Activated CD4-positive, alpha-beta T cell treated with anti-CD3 and anti-CD28 coated beads for 36 hours (primary cell): ENCODE measurements at regions not wholly inside any gene's neighbourhood (a gene's known extent, or its start where the extent isn't known, plus 50 kb on each side); places are given as distances from the start of the nearest gene placed in this dataset.

ENCODE experiments used
- ATAC-seq: fragments of 200-7000 bp; cut with Tn5 transposase; one replicate; pipeline ENCODE4 v1.10.0; 2021; ENCODE audit warnings: mild to moderate bottlenecking, moderate library complexity
- CTCF ChIA-PET: fragments of 350-600 bp; sonication (Branson Sonifier 250); formaldehyde crosslinking; loops from one replicate; lab custom pipeline; 2021; ENCODE audit warnings: antibody characterized with exemption; lab: Charles Lee
- POLR2A ChIA-PET: fragments of 350-600 bp; sonication (Branson Sonifier 250); formaldehyde crosslinking; loops from one replicate; lab custom pipeline; 2021; ENCODE audit warnings: antibody characterized with exemption, inconsistent platforms; lab: Charles Lee
- DNase-seq: peaks from one replicate; pipeline ENCODE4 v3.0.0-alpha.2; 2020
- H3K27ac Mint-ChIP-seq: one replicate; pipeline ENCODE4 v1.8.0; 2021; ENCODE audit warnings: mixed read lengths
- H3K27me3 Mint-ChIP-seq: one replicate; pipeline ENCODE4 v1.8.0; 2021; ENCODE audit warnings: mixed read lengths
- H3K36me3 Mint-ChIP-seq: one replicate; pipeline ENCODE4 v1.8.0; 2021; ENCODE audit warnings: low read depth, mixed read lengths
- H3K4me1 Mint-ChIP-seq: one replicate; pipeline ENCODE4 v1.8.0; 2021; ENCODE audit warnings: mixed read lengths
- H3K4me3 Mint-ChIP-seq: one replicate; pipeline ENCODE4 v1.8.0; 2021; ENCODE audit warnings: mild to moderate bottlenecking, moderate library complexity, mixed read lengths
- H3K9me3 Mint-ChIP-seq: one replicate; pipeline ENCODE4 v1.8.0; 2021; ENCODE audit warnings: low read depth, mixed read lengths
- intact Hi-C, 2 experiments: fragments of 100-400 bp; cut with DNase I in 1 of 2; cut with micrococcal nuclease in 1 of 2; formaldehyde crosslinking; loops; one replicate each; pipeline versions ENCODE4 v1.14.2 to v1.15.1; 2022 to 2024; cut with DNase I, micrococcal nuclease

- Mint-ChIP-seq H3K27ac (no peak overlapping the region), H3K4me1 (peaks cover 2% of the 10 kb centered on the region), H3K27me3 (peaks cover 7% of the 10 kb centered on the region), H3K9me3 (no peaks in the 10 kb centered on the region), H3K36me3 (no peaks in the 10 kb centered on the region), H3K4me3 (no peak overlapping the region)
- ATAC-seq = no peak
- CTCF ChIA-PET = no interaction called here
- intact Hi-C loops = no loop called here
- POLR2A ChIA-PET = no interaction called here
- no peak for DNase-seq
These were observed 139.6 kb downstream of the MTX3 start for GRCh38 chr5:79851391-79851863.

DNA sequence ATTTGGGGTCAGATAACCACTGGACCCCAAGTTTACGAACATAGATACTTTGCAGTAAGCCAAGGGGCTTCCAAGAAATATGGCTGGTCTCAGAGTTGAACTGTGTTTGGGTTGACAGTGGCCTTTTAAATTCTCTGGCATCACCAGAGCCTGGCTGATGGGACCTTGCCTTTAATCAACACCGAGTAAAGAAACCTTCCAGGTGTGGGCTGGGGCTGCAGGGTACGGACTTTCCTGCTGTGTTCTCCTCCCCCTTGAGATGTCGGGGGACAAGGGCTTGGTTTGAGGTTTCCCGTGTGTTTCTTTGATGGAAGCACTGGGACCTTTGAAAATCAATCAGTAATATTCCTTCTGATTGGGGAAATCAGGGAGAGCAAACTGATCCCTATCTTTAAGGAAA lies 140.1 kb downstream of the MTX3 start:
- H3K36me3 Mint-ChIP-seq = no peaks in the 10 kb centered on the region
- CTCF ChIA-PET = no interaction called here
- intact Hi-C loops = no loop called here
- POLR2A ChIA-PET = no interaction called here
- no peak for ATAC-seq
- no peaks in the 10 kb centered on the region for H3K9me3 Mint-ChIP-seq
- peaks cover 7% of the 10 kb centered on the region for H3K27me3 Mint-ChIP-seq
- DNase-seq = no peak
- no peak overlapping the region for H3K27ac Mint-ChIP-seq
- H3K4me3 Mint-ChIP-seq = no peak overlapping the region
- peaks cover 4% of the 10 kb centered on the region for H3K4me1 Mint-ChIP-seq

DNA sequence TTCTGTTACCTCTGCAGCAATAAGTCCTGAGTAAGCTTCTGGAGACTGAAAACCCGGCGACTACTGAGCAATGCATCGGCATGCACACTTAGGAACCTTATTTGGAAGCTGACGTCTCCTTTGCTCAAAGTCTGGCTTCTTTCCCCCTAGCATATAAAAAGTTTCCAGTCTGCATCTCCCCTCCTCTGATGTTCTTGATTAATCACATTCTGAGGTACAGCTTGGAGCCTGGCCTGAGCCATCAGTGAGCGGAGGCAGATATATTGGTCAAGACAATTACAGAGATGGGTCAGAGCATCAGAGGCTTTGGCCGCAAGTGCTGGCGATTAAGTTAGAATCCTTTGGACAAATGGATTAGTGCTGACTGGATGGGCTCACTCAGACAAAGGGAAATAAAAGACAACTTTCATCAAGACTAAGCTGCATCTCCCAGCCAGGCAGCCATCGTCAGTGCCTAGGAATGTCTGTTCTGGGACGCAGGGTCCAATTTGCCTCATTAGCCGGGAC lies 140.7 kb downstream of the MTX3 start:
- DNase-seq (no peak), ATAC-seq (no peak)
- intact Hi-C loops = no loop called here
- Mint-ChIP-seq H3K4me3 (no peak overlapping the region), H3K27ac (no peak overlapping the region), H3K4me1 (peaks cover 9% of the 10 kb centered on the region), H3K9me3 (no peaks in the 10 kb centered on the region), H3K36me3 (no peaks in the 10 kb centered on the region), H3K27me3 (peaks cover 7% of the 10 kb centered on the region)
- ChIA-PET POLR2A (no interaction called here), CTCF (no interaction called here)

GRCh38 chr5:79849486-79850315 lies 141.4 kb downstream of the MTX3 start:
- no peak overlapping the region for H3K4me3 Mint-ChIP-seq
- H3K9me3 Mint-ChIP-seq = no peaks in the 10 kb centered on the region
- ChIA-PET CTCF (interaction anchor here (1.1 kb wide), 1 partner anchor 234 kb away, joined by 4 read pairs; no protein-coding TSS in a partner anchor), POLR2A (no interaction called here)
- no peak overlapping the region for H3K27ac Mint-ChIP-seq
- no peak for DNase-seq
- intact Hi-C loops = no loop called here
- no peaks in the 10 kb centered on the region for H3K36me3 Mint-ChIP-seq
- H3K4me1 Mint-ChIP-seq = peaks cover 14% of the 10 kb centered on the region
- no peak for ATAC-seq
- peaks cover 7% of the 10 kb centered on the region for H3K27me3 Mint-ChIP-seq
